ENCODE measurements at regions not wholly inside any gene's neighbourhood (a gene's known extent, or its start where the extent isn't known, plus 50 kb on each side); places are given as distances from the start of the nearest gene placed in this dataset.

DNA sequence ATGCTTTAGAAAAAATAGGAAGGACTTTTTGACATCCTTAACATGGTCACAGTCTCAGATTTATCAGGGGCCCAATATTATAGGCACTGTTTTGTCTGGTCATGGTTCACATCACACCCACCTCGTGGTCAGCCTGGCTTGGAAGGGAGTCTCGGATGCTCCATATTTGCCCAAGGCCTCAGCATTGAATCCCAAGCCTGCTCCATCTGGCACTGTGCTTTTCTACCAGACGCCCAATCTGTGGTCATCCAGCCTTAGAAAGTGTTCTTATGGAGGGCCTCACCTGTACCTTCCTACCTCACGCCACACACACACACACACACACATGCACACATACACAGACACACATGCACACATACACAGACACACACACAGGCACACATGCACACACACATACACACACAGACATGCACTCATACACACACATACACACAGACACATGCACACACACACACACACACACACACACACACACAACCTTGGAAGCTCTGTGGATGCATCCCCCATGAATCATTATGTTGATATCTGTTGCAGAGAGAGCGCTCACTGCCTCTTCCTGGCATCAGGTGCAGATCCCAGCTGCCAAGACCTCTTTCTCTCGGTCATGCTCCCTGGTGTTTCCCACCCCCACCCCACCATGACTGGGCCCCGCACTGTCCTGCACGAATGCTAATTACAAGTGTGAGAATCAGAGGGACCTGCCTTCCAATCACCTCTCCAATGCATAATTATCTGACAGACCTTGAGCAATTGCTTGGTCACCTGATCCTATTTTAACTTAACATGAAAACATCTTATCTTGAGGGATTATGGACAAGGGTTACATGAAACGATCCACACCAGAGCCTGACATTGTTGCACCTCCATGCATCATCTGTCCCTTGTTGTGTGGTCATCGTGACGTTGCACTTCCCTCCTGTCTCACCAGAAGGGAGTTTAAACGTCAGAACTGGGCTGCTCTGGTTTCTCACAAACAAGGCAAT is 122.7 kb upstream of the TMEM72 start:
- no peak overlapping the region for H2BK5ac ChIP-seq (ENCODE audit: low read depth, low read length, poor library complexity, severe bottlenecking)
- H4K8ac ChIP-seq (ENCODE audit: low read length): no peak overlapping the region
- WGBS: 83% methylated on average over 12 of the region's 12 CpGs
- no peak overlapping the region for H3K23ac ChIP-seq (ENCODE audit: low read length in 2 of 2)
- H3K27me3 ChIP-seq (ENCODE audit: control insufficient read depth in 1 of 2, insufficient read depth in 1 of 2, low read length in 2 of 2): no peaks in the 10 kb centered on the region
- H3K27ac ChIP-seq (ENCODE audit: low read length, poor library complexity, severe bottlenecking): no peak overlapping the region
- no peak overlapping the region for H3K14ac ChIP-seq (ENCODE audit: low read length in 2 of 2)
- H2AFZ ChIP-seq (ENCODE audit: low read depth, low read length): no peak overlapping the region
- H3K36me3 ChIP-seq (ENCODE audit: control insufficient read depth in 1 of 2, insufficient read depth in 2 of 2, low read depth in 1 of 2, low read length in 2 of 2): no peaks in the 10 kb centered on the region
- H2AK5ac ChIP-seq (ENCODE audit: low read length, severe bottlenecking): no peak overlapping the region
- no peak overlapping the region for H2BK12ac ChIP-seq (ENCODE audit: low read length in 2 of 2)
- no peak overlapping the region for H3K4me2 ChIP-seq (ENCODE audit: low read length, poor library complexity, severe bottlenecking)
- H3K9ac ChIP-seq (ENCODE audit: low read length): no peak overlapping the region
- no peak overlapping the region for H4K91ac ChIP-seq (ENCODE audit: low read length)
- H2BK15ac ChIP-seq (ENCODE audit: low read depth, poor library complexity, severe bottlenecking): no peak overlapping the region
- no peak overlapping the region for H3K4me3 ChIP-seq (ENCODE audit: insufficient read depth in 1 of 2, low read depth in 1 of 2, low read length in 2 of 2)
- H3K9me3 ChIP-seq (ENCODE audit: control insufficient read depth, low read length): no peaks in the 10 kb centered on the region
- H2BK120ac ChIP-seq (ENCODE audit: low read depth, low read length): no peak overlapping the region
- H3K4me1 ChIP-seq (ENCODE audit: control insufficient read depth, insufficient read depth, low read depth, low read length): peaks cover 8% of the 10 kb centered on the region
- DNase-seq: no peak
- no peak overlapping the region for H3K4ac ChIP-seq (ENCODE audit: low read depth in 1 of 2, low read length in 2 of 2)
- H3K79me1 ChIP-seq (replicated peaks; ENCODE audit: low read length, poor library complexity, severe bottlenecking): no peaks in the 10 kb centered on the region
- H3K18ac ChIP-seq (ENCODE audit: low read depth in 1 of 2, low read length in 2 of 2): no peak overlapping the region

DNA sequence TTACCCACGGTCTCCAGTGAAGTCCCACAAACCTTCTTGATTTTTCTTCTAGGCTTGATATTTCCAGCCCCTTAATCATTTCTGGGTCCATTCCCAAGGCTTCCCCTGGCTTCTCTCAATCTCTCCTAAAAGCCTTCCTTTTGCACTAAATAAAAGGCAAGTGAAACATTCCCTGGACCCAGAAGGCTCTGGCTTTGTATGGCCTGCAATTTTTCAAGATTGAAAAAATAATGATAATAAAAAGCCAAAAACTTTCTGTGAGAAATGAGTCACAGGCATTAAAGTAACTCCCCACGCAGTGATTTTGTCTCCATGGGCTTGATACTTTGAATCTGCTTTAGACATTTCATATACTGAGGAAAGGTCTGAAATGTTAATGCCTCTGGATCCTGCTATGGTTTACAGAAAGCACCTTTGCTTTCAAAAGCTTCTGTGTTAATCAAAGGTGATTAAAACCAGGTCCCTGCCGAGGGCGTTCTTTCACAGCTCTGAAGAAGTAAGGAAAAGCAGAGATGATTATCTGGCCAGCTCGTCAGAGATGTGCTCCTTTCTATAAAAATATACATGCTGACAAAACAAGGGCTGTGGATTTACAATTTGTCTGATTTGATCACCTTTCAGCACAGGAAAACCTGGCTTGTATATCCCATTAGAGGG is 118.9 kb upstream of the TMEM72 start:
- H2AFZ ChIP-seq (ENCODE audit: low read depth, low read length): no peak overlapping the region
- H4K91ac ChIP-seq (ENCODE audit: low read length): no peak overlapping the region
- no peak overlapping the region for H3K4me3 ChIP-seq (ENCODE audit: insufficient read depth in 1 of 2, low read depth in 1 of 2, low read length in 2 of 2)

GRCh38 chr10:44799966-44800365 is 111.2 kb upstream of the TMEM72 start:
- H2AFZ ChIP-seq (ENCODE audit: low read depth, low read length): no peak overlapping the region
- H2AK5ac ChIP-seq (ENCODE audit: low read length, severe bottlenecking): no peak overlapping the region
- no peaks in the 10 kb centered on the region for H3K9me3 ChIP-seq (ENCODE audit: control insufficient read depth, low read length)
- no peak overlapping the region for H3K4me2 ChIP-seq (ENCODE audit: low read length, poor library complexity, severe bottlenecking)
- H4K91ac ChIP-seq (ENCODE audit: low read length): no peak overlapping the region
- no peak overlapping the region for H2BK120ac ChIP-seq (ENCODE audit: low read depth, low read length)
- H2BK5ac ChIP-seq (ENCODE audit: low read depth, low read length, poor library complexity, severe bottlenecking): no peak overlapping the region
- no peak overlapping the region for H3K14ac ChIP-seq (ENCODE audit: low read length in 2 of 2)
- H3K27ac ChIP-seq (ENCODE audit: low read length, poor library complexity, severe bottlenecking): peak overlapping the region; percentile 10
- no peak for DNase-seq
- no peaks in the 10 kb centered on the region for H3K36me3 ChIP-seq (ENCODE audit: control insufficient read depth in 1 of 2, insufficient read depth in 2 of 2, low read depth in 1 of 2, low read length in 2 of 2)
- no peaks in the 10 kb centered on the region for H3K27me3 ChIP-seq (ENCODE audit: control insufficient read depth in 1 of 2, insufficient read depth in 1 of 2, low read length in 2 of 2)
- no peak overlapping the region for H3K23ac ChIP-seq (ENCODE audit: low read length in 2 of 2)
- H3K18ac ChIP-seq (ENCODE audit: low read depth in 1 of 2, low read length in 2 of 2): no peak overlapping the region
- WGBS: no CpG with 5 or more reads among the region's 2 CpGs
- no peak overlapping the region for H2BK12ac ChIP-seq (ENCODE audit: low read length in 2 of 2)
- no peaks in the 10 kb centered on the region for H3K79me1 ChIP-seq (replicated peaks; ENCODE audit: low read length, poor library complexity, severe bottlenecking)
- H3K4me1 ChIP-seq (ENCODE audit: control insufficient read depth, insufficient read depth, low read depth, low read length): peaks cover 15% of the 10 kb centered on the region
- no peak overlapping the region for H2BK15ac ChIP-seq (ENCODE audit: low read depth, poor library complexity, severe bottlenecking)
- no peak overlapping the region for H4K8ac ChIP-seq (ENCODE audit: low read length)
- H3K4me3 ChIP-seq (ENCODE audit: insufficient read depth in 1 of 2, low read depth in 1 of 2, low read length in 2 of 2): no peak overlapping the region
- no peak overlapping the region for H3K9ac ChIP-seq (ENCODE audit: low read length)
- H3K4ac ChIP-seq (ENCODE audit: low read depth in 1 of 2, low read length in 2 of 2): no peak overlapping the region

More for the DNA sequence above, 118.9 kb upstream of the TMEM72 start:
- Histone ChIP-seq H3K23ac (ENCODE audit: low read length in 2 of 2) (no peak overlapping the region), H2BK5ac (ENCODE audit: low read depth, low read length, poor library complexity, severe bottlenecking) (no peak overlapping the region), H2AK5ac (ENCODE audit: low read length, severe bottlenecking) (no peak overlapping the region), H2BK120ac (ENCODE audit: low read depth, low read length) (no peak overlapping the region), H4K8ac (ENCODE audit: low read length) (no peak overlapping the region), H3K27me3 (ENCODE audit: control insufficient read depth in 1 of 2, insufficient read depth in 1 of 2, low read length in 2 of 2) (no peaks in the 10 kb centered on the region), H3K9ac (ENCODE audit: low read length) (peak overlapping the region; percentile 1), H3K79me1 (replicated peaks; ENCODE audit: low read length, poor library complexity, severe bottlenecking) (no peaks in the 10 kb centered on the region), H2BK12ac (ENCODE audit: low read length in 2 of 2) (no peak overlapping the region), H3K27ac (ENCODE audit: low read length, poor library complexity, severe bottlenecking) (no peak overlapping the region), H3K4me2 (ENCODE audit: low read length, poor library complexity, severe bottlenecking) (no peak overlapping the region), H3K4ac (ENCODE audit: low read depth in 1 of 2, low read length in 2 of 2) (no peak overlapping the region), H3K4me1 (ENCODE audit: control insufficient read depth, insufficient read depth, low read depth, low read length) (peaks cover 8% of the 10 kb centered on the region), H3K14ac (ENCODE audit: low read length in 2 of 2) (no peak overlapping the region), H3K18ac (ENCODE audit: low read depth in 1 of 2, low read length in 2 of 2) (no peak overlapping the region), H3K36me3 (ENCODE audit: control insufficient read depth in 1 of 2, insufficient read depth in 2 of 2, low read depth in 1 of 2, low read length in 2 of 2) (no peaks in the 10 kb centered on the region), H3K9me3 (ENCODE audit: control insufficient read depth, low read length) (no peaks in the 10 kb centered on the region), H2BK15ac (ENCODE audit: low read depth, poor library complexity, severe bottlenecking) (no peak overlapping the region)
- DNase-seq: no peak
- WGBS: 89% methylated on average over 4 of the region's 5 CpGs

Data from mesenchymal stem cell (in vitro differentiated cells and primary cell).